Activated naive CD4-positive, alpha-beta T cell (primary cell): ENCODE measurements at regions not wholly inside any gene's neighbourhood (a gene's known extent, or its start where the extent isn't known, plus 50 kb on each side); places are given as distances from the start of the nearest gene placed in this dataset.

Source experiments
- DNase-seq, 4 experiments: peaks; one replicate each; lab custom pipeline; 2025; lab: John Stamatoyannopoulos, UW

DNA sequence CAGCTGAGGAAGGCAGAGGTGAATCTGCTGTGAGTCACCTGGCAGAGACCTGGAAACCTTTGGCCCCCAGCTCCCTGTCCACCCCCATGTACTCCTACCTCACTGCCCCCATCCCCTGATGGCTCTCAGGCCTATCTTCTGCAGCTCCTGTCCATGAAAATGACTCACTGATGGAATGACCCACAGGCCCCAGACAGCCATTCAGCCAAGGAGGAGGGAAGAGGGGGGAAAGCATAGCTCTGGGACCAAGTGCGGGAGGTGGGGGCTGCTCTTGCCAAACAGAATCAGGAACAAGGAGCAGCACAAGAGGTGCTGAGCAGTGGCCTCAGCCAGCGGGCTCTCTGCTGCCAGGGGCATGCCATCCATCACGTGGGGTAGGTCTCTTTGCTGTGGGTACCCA, 111.4 kb upstream of the C1QTNF9B start:
- DNase-seq = no peak

- no peak for DNase-seq
Observed at GRCh38 chr13:24011266-24011665, 114.0 kb upstream of the C1QTNF9B start.

GRCh38 chr13:24012648-24013047, 115.3 kb upstream of the C1QTNF9B start:
- no peak for DNase-seq

DNA sequence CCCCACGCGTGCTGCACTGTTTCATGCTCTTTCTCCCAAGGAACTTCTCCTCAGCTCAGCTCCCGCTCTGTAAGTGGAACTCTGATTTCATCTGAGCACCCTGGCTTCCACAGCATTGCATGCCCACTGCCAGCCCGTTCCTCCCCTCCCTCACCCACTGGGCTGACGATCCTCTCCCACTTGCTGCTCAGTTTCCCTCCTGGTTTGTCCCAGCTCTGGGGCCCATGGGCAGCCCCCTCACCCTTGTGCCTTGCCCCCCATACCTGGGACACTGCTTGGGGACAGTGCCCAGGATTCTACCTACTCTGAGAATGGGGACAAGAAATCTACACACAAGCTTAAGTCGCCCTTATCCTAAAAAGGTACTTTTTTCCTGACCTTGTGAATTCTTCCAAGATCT, 115.9 kb upstream of the C1QTNF9B start:
- no peak for DNase-seq

DNA sequence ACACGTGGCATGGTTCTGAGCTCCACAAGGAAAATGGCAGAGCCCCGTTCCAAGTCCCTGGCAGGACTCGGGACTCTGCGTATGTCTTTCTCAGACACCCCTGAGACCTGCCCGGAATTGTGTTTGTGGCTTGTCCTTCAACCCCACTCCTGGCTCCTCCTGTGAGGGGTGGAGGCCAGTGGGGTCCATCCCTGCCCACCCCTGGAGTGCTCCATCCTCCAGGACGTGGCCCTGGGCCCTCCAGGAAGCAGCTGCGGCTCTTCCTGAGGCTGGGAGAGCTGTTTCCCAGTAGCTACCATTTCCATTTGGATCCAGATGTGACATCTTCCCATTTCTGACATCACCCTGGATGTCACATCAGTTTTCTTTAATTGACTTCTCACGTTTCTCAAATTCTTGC, 118.7 kb upstream of the C1QTNF9B start:
- no peak for DNase-seq

DNA sequence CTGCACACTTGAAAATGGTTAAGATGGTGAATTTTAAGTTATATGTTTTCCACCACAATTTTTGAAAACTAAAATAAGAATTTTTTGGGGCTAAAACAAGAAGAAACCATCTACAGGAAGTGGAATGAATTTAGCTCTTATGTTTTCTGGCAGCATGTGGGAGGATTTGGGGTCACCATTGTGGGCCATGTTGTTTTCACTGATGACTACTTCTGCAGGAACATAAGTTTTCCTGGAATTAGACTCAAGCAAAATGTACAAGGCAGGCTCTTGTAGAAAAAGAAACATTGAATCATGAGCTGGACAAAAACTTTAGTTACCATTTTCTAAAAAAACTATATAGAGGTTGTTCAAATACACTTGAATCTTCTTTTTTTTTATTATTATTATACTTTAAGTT, 125.3 kb upstream of the C1QTNF9B start:
- DNase-seq = no peak

- DNase-seq = no peak
Observed at GRCh38 chr13:24023073-24023472, 125.8 kb upstream of the C1QTNF9B start.

DNA sequence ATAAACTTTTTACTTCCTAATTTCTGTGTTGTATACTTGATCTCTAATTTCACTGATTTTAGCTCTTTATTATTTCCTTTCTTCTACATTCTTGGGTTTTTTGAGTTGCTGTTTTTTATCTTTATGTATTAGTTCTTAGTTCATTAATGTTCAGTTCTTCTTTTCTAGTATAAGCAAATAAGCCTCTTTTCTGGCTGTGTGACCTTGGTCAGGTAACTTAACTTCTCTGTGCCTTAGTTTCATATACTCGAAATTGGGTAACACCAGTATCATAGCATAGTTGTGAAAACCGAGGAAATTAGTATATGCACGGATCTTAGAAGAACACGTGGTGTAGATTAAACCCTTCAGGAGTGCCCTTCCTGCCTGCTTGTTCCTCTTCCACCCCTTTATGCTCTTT, 130.2 kb upstream of the C1QTNF9B start:
- no peak for DNase-seq

DNA sequence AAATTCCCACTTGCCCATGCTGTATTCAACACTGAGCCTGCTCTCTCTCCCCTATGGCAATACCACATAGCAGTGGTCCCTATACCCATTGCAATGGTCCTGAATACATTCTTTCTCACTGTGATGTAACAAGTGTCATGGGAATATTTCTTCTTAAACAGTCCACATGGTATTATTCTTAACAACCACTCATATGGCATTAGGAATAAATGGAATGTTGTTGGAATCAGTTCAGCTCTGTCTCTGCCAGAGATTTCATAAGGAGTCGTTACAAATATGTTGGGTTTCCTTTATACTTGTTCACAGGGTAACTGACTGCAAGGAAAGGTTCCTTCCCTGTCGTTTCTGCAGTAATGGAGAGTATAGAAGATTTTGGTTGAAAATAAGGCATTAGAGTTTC, 128.3 kb upstream of the SPATA13 start:
- no peak for DNase-seq

DNA sequence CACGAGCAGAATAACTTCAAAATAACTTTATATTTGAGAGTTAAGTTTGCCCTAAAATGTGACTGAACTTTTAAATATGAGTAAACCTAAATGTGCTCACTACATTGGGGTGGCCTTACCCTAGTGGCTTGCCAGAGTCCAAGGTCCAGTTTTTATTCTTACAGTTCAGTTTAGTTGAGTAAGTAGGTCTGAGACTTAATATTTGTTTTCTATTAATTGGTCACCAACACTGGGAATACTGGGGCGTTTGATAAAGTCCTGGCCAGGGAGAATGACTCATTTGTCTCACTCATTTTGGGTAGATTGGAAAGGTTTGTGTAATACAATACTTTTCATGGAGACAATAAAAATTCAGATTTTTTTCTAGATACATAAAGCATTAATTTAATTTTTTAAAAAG, 127.8 kb upstream of the SPATA13 start:
- no peak for DNase-seq

DNA sequence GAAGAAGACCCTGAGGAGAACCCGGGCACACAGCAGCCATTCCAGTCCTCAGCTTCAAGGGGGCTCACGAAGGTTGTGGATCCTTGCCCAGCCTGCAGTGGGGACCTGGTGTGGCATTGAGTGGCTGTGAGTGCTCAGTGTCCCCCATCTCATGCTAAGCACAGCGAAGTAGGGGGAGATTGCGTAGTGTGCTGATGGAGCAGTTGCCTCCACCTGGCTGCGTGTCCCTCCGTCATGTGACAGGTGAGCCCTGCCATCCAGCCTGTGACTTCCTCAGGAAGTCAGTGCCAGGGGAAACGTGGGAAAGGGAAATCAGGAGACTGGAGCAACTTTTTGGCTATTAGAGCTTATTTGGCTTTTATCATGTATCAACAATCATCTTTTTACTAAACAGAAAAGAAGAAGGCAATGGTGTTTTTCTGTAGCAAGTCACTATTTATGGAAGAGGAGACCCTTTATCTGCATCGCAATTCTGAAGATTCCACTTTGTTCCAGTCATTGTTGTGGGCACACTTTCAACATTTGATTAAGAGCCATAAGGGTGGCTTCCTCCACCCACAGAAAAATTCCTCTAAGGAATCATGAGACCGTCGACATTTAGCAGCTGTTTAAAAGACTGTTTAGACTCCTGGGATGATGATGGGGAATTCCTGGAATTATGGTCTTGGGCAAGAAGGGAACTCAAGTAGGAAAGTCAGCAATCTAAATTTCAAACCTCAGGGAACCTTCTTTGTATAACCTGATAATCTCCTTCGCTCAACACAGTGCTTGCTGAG, 126.8 kb upstream of the SPATA13 start:
- DNase-seq = no peak

DNA sequence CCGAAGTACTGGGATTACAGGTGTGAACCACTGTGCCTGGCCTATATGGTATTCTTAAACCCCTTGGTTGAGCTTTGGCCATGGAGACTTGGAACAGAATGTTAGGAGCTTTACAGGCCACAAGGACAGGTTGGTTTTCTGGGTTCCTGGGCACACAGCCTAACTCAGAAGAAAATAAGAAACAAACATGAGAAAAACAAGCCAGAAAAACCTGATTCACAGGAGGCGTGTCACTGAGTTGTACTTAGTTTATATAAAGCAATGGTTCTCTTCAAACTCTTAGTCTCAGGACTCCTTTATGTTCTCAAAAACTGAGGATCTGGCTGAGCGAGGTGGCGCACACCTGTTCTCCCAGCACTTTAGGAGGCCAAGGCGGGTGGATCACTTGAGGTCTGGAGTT, 125.1 kb upstream of the SPATA13 start:
- DNase-seq = no peak

DNA sequence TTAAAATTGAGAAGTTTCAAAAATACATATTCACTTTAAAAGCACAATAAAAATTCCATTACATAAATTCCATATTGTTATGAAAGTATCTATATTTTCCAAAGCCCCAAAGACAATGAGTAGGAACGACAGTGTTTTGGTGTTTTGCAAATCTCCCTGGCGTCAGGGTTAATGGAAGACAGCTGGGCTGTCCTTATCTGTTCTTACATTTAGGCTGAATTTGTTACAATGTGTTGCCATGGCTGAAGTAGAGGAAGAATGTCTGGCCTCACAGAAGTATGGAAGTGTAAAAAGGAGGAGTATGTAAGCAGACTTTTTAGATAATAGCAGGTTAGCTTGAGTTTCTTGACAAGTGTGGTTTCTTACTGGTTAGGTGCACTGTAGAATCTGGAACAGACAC, 124.4 kb upstream of the SPATA13 start:
- DNase-seq = no peak

GRCh38 chr13:24038405-24038804, 122.1 kb upstream of the SPATA13 start:
- DNase-seq = no peak

DNA sequence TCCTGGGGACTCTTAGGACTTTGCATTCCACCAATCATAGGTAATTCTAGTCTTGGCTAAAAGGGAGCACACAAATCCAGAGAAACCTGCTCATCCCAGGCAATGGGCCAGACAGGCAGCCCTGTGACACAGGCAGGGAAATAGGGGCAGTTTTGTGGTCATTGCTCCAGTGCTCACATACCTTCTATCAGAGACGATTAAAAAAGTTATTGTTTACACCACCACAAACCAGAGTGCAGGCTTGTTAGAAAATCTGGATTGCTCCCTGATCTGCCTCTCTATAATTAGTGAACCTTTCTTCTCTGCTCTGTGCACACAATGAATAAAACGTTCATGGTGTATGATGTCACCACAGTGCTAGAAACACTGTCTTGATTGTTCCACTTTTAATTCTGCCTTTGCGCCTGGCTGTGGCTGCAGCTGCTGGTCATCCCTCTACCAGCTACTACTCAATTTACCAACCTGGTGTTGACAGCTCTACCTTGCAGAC, 121.6 kb upstream of the SPATA13 start:
- DNase-seq = no peak

DNA sequence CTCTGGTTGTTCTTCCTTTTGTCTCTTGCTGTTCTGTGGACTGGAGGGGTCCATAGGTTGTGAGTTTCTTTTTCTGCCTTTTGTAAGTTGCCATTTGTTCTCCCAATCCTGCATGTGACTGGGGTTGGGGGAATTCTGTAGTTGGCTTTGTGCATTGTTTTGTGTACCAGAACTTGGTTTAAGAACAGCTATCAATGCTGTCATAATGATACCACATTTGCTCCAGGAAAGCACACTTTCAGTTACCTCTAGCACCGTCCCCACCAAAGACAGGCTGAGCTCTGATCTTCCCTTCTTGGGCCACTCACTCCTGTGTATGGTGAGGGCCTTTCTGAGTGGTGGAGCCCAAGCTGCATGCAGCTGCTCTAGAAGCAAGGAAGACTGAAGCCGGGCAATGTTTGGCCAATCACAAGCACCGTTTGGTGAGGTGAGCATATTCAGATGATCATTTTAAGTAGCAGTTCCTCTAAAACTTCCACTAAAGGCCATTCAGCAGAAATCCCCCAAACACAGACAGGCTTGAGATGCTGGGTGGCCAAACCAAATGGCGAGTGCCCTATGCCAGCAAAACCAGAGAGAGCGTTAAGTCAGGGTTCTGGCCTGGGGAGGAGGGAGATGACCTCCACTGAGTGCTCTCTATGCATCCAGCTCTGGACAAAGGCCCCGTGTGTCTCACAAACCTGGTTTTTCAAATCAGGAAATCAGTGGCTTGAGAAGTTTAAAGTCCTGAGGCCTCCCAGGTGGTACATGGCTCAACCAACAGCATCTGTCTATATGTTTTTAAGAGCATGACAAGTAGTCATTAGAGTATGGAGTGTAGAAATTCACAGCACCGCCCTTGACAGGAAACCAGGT, 120.7 kb upstream of the SPATA13 start:
- DNase-seq = no peak

DNA sequence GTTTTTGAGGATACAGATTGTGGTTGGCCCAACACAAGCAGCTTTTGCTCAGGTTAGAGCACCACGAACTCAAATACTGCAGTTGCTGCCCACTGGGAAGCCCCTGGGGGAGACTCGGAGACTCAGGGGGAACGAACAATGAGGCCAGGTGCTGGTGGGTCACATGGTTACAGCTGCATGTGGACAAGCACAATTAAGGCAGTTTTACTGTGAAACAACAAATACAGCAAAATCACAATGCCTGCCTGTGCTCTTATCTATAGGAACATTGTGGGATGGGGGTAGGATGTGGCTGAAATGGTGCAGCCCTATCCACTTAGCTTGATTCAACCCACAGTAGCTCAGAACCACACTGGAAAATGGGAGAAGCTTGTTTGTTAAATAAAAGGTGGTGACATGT, 119.7 kb upstream of the SPATA13 start:
- DNase-seq = no peak

DNA sequence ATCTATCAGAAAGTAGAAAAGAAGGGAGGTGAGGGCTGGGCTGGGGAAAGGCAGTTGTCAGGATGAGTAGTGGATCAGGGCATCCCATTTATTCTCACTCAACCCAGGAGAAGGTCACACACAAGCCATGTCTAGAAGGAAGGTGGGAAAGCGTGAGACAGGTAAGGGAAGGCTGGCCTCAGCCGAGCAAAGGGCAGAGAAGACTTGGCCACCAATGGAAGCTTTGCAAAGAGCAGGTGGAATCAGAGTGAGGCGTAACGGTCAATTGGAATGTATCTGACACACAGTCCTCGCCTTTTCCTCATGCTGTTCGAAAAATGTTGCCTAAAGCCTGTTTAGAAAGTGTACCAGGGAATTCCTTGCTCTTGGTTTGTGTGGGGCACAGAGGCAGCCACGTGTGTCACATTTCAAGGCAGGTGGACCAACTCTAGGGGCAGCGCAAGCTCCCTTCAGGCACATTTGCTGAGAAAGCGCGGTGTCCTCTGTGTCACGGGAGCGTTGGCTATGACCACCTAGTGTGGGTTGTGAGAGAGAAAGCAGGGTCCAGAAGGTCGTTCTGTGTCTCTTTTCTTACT, 118.8 kb upstream of the SPATA13 start:
- DNase-seq = no peak

- no peak for DNase-seq
Observed at GRCh38 chr13:24042710-24043440, 117.6 kb upstream of the SPATA13 start.

GRCh38 chr13:24043590-24044350, 116.8 kb upstream of the SPATA13 start:
- no peak for DNase-seq

GRCh38 chr13:24045597-24045996, 114.9 kb upstream of the SPATA13 start:
- DNase-seq = no peak
